DMS153 treated with DMSO at 0.1 percent for 48 hours (cell line): ENCODE measurements at regions not wholly inside any gene's neighbourhood (a gene's known extent, or its start where the extent isn't known, plus 50 kb on each side); places are given as distances from the start of the nearest gene placed in this dataset.
A peak's percentile ranks its signal among the peaks of the same experiment; 100 is the strongest.
"Not testable (repeated sequence)": the region's sequence is repeated elsewhere in the genome, so short reads cannot be mapped to it uniquely, and the experiment has no call there.

ENCODE experiments used
- DNase-seq: peaks from one replicate; lab custom pipeline; 2025; ENCODE audit not compliant: unreplicated experiment; lab: John Stamatoyannopoulos, UW

- no peak for DNase-seq
These were observed 1184.4 kb upstream of the ADGRB3 start for GRCh38 chr6:67450641-67451040.

DNA sequence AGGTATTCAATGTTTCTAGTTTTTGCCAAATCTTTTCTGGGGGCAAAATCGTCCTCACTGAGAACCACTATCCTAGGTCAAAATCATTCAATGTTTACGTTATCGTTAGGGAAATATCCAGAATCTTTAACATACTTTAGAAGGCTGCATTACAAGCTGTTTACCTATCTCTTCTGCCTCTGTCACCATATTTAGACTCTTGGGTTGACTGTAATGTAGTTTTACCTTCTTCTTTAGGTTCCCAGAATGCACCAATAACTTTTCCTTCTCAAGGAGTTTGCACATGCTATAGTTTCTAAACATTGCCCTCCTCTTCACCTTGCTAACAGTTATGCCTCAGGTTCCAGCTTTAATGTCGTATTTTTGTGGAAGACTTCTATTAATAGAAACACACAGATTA lies 1185.5 kb upstream of the ADGRB3 start:
- DNase-seq: no peak

DNA sequence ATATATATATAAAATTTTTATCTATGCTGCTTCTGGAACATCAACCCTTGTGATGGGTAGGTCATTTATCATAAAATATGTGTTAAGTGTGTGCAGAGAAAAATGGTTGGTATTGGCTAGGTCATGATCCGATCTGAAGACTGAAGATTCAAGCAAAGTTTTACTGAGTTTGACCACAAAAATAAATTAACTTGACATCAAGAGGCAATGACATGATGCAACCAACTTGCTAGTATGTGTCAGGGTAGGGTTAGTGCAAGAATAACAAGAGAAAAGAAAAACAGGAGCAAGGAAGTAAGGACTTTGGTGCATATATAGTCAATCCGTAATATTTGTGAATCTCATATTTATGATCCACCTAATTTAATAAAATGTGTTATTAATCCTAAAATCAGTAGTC lies 1202.0 kb upstream of the ADGRB3 start:
- no peak for DNase-seq

GRCh38 chr6:67431076-67431475 lies 1204.0 kb upstream of the ADGRB3 start:
- DNase-seq: no peak

GRCh38 chr6:67426686-67427085 lies 1208.4 kb upstream of the ADGRB3 start:
- not testable (repeated sequence) for DNase-seq

GRCh38 chr6:67412035-67412434 lies 1223.0 kb upstream of the ADGRB3 start:
- no peak for DNase-seq

GRCh38 chr6:67411036-67411435 lies 1224.0 kb upstream of the ADGRB3 start:
- DNase-seq: no peak

DNA sequence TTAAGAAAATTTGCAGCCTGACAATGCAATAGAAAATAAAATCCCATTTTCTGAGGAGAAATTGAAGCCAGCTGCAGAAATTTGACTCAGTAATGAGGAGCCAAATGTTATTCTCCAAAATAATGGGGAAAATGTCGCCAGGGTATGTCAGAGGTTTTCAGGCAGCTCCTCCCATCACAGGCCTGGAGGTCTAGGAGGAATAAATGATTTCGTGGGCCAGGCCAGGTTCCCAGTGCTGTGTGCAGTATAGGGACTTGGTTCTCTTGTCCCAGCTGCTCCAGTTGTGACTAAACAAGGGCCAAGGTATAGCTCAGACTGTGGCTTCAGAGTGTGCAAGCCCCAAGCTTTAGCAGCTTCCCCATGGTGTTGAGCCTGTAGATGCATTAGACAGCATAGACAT lies 1240.8 kb upstream of the ADGRB3 start:
- DNase-seq: no peak

GRCh38 chr6:67393356-67393755 lies 1241.7 kb upstream of the ADGRB3 start:
- no peak for DNase-seq

DNA sequence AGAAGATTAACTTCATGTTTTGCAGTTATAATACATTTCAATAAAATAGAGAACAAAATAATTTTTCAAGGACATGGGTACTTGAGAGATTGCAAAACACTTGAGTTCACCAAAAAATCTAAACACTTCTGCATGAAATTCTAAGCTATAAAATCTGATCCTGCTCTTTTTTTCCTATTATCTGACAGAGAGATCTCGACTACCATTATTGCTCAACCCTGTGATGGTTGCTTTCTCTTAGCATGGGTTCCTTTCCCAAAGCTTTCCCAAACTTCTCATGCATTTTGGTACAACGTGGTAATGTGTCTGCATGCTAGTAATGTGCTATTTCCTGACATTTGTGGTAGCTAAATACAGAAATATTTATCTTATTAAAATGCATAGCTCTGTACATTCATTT lies 1243.1 kb upstream of the ADGRB3 start:
- DNase-seq: no peak

GRCh38 chr6:67369679-67370078 lies 1265.4 kb upstream of the ADGRB3 start:
- DNase-seq: no peak

DNA sequence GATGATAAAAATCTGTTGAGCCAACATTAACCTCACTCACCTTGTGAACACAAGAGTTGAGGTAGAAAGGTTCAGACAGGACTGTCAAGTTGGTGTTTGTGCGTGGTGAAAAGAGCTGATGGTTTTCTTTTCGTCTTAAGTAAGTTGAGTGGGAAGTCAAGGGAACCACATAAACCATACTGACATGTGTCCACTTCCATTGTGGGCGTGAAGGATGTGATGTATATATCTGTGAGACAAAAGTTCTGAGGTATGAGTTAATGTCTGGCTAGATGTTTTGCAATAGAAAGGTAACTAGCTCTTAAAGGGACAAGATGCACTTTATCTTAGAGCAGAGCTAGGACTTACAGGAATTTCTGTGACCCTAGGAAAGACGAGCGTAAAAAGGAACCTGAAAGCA lies 1272.1 kb upstream of the ADGRB3 start:
- no peak for DNase-seq

DNA sequence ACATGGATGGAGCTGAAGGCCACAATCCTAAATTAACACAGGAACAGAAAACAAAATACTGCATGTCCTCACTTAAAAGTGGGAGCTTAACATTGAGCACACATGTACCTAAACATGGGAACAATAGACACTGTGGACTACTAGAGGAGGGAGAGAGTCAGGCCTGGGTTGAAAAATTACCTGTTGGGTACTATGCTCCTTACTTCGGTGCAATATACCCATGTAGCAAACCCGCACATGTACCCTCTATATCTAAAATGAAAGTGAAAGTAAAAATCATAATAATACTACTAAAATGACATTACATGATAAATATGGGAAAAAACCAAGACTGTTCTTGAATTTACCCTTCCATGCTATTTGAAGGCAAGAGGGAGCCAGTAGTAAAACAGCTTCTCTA lies 1273.8 kb upstream of the ADGRB3 start:
- no peak for DNase-seq

DNA sequence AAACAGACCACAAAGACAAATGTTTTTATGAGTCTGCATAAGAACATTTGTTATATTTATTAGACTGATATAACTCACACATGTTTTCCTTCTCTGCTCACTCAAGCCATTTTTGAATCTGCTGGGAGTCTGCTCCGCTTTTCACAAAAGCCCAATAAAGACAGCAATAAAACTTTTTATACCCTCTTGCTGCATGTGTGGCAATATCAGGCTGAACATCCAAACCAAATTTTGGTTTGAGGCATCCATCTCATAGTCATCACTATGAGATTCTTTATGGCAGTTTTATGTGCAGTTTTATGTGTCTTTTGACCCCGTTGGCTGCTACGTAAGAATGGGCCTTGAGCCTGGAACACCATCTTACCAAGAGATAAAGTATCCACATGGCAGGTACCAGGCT lies 1276.8 kb upstream of the ADGRB3 start:
- no peak for DNase-seq

DNA sequence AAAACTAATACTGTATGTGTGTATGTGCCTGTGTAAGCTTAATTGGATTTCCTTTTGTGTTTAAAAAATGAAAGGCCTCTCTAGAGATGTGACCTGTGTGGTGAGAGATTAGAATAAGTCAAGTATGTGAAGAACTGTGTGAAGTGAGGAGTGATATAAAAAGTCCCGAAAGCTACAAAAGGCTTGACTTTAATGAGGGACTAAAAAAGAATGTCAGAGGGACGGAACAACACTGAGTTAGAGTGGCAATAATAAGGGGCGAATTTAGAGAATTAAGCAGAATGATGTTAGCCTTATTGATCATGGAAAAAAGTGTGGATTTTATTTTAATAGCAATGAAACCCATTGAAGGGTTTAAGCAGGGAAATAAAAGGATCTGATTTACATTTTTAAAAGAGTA lies 1281.2 kb upstream of the ADGRB3 start:
- DNase-seq: no peak

DNA sequence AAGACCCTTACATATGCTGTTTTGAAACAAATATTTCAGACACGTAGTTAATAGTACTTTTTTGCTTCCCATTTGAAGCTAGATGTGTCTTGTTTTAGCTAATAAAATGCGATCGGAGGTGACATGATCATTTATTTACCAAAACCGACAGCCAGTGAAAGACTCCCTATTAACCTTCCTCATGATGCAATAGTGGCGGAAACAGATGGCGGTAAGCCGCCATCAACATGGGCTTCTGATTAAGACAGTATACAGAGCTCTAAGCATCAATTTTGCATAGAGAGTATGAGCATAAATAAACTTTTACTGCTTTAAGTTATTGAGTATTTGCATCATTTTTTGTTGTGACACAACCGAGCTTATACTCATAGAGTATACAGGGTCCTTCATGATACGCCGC lies 1282.4 kb upstream of the ADGRB3 start:
- no peak for DNase-seq

DNA sequence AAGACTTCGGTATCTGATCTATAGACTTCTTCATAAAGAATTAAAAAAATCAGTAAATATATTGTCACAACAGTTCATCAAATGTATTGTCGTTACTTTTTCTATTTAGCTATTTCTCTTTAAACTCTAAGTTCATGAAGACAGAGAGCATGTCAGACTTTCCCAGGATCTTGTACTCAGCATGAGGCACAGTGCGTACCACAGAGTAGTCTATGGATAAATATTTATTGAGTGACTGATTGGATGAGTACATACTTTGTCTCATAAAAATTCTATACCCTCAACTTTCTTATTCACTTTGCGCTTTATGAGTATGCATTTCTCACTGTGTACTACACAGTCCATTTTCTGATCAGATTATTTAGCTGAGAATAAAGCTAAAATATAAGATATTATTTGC lies 1284.4 kb upstream of the ADGRB3 start:
- no peak for DNase-seq

DNA sequence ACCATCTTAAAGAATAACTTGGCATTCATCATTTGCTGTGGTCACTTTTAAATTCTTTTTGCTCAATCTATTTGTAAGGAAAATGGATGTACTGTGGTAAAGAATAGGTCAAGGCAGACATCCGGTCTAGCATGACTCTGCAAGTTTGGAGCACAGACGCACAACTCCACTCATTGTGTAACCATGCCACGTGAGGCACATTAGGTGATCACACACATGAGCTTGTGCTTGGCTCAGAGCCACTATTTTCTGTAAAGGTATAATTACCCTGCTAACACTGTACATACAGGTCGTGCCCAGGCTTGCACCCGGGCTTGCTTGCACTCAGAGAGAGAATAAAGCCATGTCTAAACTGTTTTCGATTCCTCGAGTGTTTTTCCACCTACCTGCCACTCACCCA lies 1289.1 kb upstream of the ADGRB3 start:
- peak; percentile 86 for DNase-seq

GRCh38 chr6:67336014-67336413 lies 1299.1 kb upstream of the ADGRB3 start:
- DNase-seq: no peak

DNA sequence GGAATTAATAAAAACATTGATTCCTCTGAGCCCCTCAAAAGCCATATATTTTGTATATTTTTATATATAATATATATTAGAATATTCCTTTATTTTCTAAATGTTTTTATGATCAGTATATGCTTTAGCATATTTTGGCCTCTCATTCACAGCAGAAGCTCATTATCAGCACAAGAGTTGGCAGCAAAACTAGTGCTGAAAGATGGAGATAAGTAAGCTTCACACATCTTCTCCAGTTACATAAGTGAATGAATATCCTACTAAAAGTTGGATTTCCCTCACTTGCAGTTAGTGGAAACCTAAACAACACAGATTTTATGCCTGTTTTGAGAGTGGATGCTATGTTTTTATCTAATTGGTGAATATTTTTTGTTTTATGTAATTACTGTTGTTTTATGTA lies 1303.8 kb upstream of the ADGRB3 start:
- DNase-seq: no peak

GRCh38 chr6:67328269-67328668 lies 1306.8 kb upstream of the ADGRB3 start:
- no peak for DNase-seq

GRCh38 chr6:67300430-67301040 lies 1334.5 kb upstream of the ADGRB3 start:
- DNase-seq: no peak

- no peak for DNase-seq
These were observed 1342.9 kb upstream of the ADGRB3 start for GRCh38 chr6:67292169-67292568.

GRCh38 chr6:67287566-67287965 lies 1347.5 kb upstream of the ADGRB3 start:
- DNase-seq: no peak
